ENCODE measurements at regions not wholly inside any gene's neighbourhood (a gene's known extent, or its start where the extent isn't known, plus 50 kb on each side); places are given as distances from the start of the nearest gene placed in this dataset.

DNA sequence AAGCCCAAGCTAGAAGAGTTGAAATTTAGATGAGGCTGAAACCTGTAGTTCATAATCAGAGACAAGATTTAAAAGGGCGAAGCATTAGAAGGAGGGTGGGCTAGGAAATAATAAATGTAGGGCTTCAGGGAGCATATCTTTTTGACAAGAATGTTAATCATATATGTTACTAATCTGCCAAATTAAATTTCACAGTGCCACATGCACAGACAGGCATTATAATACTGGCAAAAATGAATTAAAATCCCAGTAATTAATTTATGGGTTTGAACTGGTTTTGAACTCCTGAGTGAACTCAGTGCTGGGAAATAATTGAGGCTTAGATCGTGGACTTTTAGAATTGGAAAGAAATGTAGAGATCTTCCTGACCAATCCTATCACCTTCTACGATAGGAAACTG, 383.5 kb upstream of the IL12A start:
- no peak for DNase-seq (ENCODE audit: low spot score)
- intact Hi-C loops (cut with DNase I): no loop called here

DNA sequence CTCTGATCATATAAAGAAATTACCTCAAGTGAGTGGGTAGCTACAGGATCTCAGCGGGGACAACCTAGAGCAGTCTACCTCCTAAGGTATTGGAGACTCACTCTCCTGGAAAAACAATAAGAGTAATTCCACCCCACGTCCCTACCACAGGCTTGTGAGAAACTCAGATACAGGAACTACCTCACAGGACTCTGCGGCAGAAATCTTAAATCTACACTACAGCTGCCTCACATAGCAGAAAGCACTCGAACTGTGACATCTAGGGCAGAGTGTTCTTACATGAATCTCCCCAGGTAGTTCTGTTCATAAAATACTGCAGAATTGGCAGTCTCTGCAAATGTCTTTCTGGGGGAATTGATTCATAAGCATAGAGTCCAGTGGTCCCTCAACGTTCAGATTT, 382.9 kb upstream of the IL12A start:
- intact Hi-C loops (cut with DNase I): no loop called here
- DNase-seq (ENCODE audit: low spot score): no peak

DNA sequence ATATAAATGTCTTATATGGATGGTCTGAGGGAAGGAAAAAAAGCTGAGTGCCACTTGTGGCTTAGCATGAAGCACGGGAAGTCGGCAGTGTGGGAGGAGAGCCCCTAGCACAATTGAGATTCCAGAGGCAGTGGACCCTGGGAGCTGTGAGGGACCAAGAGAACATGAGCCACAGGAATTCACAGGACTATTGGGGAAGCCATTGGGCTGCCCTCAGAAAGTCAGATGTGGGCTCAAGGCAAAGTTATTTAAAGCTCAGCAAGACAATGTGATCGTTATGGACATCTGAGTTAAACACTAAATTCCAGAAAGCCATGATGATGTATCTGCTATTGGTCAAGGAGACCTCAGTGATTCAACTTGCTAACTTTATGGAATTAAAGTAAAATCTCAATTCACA, 380.8 kb upstream of the IL12A start:
- DNase-seq (ENCODE audit: low spot score): no peak
- intact Hi-C loops (cut with DNase I): no loop called here

DNA sequence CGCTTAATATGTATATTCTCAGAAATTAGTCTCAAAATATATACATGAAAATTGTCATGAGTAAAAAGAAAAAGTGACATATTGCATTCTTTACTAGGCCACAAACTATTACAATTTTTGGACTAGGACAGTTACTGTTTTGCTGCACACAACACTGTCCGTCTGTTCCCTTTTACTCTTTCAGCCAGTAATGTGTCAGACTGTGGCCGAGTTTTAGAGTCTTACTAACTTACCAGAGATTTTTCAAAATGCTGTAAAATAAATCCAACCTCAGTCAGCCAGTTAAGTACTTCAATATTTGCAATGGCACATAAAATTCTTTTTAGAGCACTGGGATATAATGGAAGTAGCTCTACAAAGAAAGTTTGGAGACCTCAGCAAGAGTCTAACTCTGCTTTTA, 380.3 kb upstream of the IL12A start:
- no peak for DNase-seq (ENCODE audit: low spot score)

DNA sequence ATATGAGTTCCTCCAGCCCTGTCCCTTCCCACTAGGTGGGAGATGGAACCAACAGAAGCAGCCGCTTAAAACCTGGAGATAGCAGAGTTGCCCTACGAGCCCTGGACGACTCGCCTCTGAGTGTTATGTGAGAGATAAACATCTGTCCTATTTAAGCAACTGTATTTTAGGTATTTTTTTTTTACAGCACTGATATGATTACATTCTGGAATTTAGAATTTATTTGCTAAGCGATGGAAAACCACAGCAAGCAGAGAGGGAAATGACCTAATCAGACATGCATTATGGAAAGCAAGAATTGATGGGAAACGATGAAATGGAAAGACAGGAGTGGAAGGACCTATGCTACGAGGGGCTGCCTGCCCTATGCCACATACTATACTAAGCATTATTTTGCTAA, 379.0 kb upstream of the IL12A start:
- no peak for DNase-seq (ENCODE audit: low spot score)
- intact Hi-C loops (cut with DNase I): loop anchor here (10.0 kb wide), 3 partner anchors 125 to 405 kb away; no protein-coding TSS in a partner anchor

More for the DNA sequence above, 380.3 kb upstream of the IL12A start:
- intact Hi-C loops (cut with DNase I): no loop called here

- DNase-seq (ENCODE audit: low spot score): no peak
- intact Hi-C loops (cut with DNase I): loop anchor here (10.0 kb wide), 3 partner anchors 118 to 398 kb away; no protein-coding TSS in a partner anchor
Measured at GRCh38 chr3:159616234-159616825, 372.3 kb upstream of the IL12A start.

- no peak for DNase-seq (ENCODE audit: low spot score)
- intact Hi-C loops (cut with DNase I): loop anchor here (10.0 kb wide), 3 partner anchors 115 to 395 kb away; no protein-coding TSS in a partner anchor
Measured at GRCh38 chr3:159619341-159619885, 369.2 kb upstream of the IL12A start.

DNA sequence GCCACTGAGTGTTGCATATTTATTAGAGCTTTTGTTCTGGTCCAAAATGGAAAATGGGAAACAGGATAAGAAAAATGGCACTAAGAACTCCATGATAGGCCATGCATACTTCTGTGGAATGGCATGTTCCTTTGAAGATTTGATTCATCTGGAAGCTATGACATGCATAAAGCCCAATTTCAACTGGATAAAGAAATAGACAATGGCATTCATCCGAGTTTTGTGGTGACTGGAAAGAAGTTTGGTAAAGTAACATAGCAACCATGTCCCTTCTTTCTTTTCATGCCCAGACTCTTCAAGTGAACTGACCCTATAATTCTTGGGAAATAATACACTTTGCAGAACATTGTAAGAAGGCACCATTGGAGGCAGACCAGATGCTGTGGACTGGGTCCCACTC, 368.4 kb upstream of the IL12A start:
- intact Hi-C loops (cut with DNase I): no loop called here
- no peak for DNase-seq (ENCODE audit: low spot score)

- intact Hi-C loops (cut with DNase I): no loop called here
- DNase-seq (ENCODE audit: low spot score): no peak
Measured at GRCh38 chr3:159620873-159621272, 367.8 kb upstream of the IL12A start.

- intact Hi-C loops (cut with DNase I): no loop called here
Measured at GRCh38 chr3:159624616-159625015, 364.0 kb upstream of the IL12A start.

GRCh38 chr3:159625594-159625993, 363.0 kb upstream of the IL12A start:
- intact Hi-C loops (cut with DNase I): no loop called here
- no peak for DNase-seq (ENCODE audit: low spot score)

More at GRCh38 chr3:159624616-159625015, 364.0 kb upstream of the IL12A start:
- no peak for DNase-seq (ENCODE audit: low spot score)

DNA sequence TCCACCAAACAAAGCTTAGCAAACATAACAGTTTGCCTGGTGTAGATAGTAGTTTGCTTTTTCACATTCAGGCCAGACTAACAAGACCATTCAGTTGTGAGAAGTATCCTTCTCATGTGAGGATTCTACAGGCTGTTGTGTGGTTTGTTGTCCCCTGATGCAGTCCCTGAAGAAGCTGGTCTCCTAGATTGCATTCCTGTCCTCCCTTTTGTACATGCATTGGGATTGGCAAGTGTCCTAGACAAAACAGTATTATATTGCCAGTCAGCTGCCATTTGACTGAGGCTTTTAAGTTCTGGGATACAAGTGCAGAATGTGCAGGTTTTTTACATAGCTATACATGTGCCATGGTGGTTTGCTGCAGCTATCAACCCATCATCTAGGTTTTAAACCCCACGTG, 362.0 kb upstream of the IL12A start:
- intact Hi-C loops (cut with DNase I): no loop called here
- DNase-seq (ENCODE audit: low spot score): no peak

GRCh38 chr3:159627229-159627628, 361.4 kb upstream of the IL12A start:
- intact Hi-C loops (cut with DNase I): no loop called here
- no peak for DNase-seq (ENCODE audit: low spot score)

- intact Hi-C loops (cut with DNase I): no loop called here
- no peak for DNase-seq (ENCODE audit: low spot score)
Measured at GRCh38 chr3:159627634-159628033, 361.0 kb upstream of the IL12A start.

DNA sequence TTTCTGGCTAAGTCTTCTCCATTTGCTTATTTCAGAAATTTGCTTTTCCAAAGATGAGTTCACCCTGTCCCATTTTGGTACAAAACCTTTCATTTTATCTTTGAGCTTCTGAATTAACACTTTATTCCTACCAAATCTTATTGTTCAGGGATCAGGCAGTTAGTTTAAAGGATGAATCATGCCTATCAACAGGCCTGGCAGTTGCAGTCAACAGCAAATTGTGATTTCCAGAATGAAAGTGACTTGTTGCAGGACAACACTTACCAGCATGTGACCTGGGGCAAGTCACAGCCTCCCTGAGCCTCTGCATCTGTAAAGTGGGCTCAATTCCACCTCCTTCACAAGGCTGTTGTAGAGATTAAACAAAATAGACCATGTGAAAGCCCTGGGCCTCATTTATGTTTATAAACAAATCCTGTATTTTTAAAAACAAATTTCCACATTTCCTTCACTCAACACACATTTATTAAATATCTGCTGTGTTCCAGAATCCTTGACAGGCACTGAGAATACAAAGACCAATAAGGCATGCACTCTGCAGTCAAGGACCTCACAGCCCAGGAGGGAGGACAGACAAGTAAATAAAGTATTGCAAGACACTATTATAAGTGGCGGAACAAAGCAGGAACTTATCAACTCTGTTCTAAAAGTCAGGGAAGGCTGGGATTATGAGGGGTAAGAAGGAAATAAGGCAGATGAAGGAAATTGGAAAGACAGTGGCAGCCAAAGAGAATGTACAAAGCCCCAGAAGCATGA, 359.1 kb upstream of the IL12A start:
- no peak for DNase-seq (ENCODE audit: low spot score)
- intact Hi-C loops (cut with DNase I): no loop called here

GRCh38 chr3:159631226-159631625, 357.4 kb upstream of the IL12A start:
- DNase-seq (ENCODE audit: low spot score): no peak
- intact Hi-C loops (cut with DNase I): no loop called here

DNA sequence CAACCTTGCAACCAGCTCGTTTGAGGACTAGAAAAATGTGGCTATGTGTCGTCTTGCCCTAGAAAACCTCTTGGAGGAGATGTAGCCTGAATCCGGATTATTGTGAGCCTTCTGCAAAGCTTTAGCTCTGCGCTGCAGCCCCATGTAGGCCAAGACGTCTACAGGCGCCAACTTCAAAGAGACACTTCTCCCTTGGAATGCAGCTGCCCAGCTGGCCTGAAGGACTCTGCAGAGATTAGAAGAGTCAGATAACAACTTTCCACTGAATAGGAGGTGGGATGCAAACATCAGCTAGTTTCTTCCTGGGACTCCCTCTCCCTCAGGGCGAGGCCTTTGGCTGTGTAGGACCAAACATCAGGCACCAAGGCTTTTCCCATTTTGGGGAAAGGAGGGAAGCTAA, 356.5 kb upstream of the IL12A start:
- no peak for DNase-seq (ENCODE audit: low spot score)
- intact Hi-C loops (cut with DNase I): no loop called here

DNA sequence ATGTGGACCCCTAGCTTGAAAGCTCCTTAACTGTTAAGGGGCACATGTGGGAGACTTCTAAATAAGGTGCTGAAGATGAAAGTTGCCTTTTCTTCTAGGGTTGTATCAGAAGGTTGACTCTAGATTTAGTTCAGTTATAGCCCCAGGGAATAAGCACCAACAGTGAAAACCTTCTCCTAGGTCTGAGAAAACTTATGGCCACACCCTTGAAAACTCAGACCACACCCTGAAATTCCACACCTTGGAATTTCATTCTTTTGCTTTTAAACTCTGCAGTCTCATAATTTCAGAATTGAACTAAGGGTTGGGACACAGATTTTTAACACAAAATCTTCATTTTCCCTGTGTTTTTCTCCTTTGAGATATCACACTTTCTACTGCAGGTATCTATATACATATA, 355.8 kb upstream of the IL12A start:
- intact Hi-C loops (cut with DNase I): no loop called here
- no peak for DNase-seq (ENCODE audit: low spot score)

DNA sequence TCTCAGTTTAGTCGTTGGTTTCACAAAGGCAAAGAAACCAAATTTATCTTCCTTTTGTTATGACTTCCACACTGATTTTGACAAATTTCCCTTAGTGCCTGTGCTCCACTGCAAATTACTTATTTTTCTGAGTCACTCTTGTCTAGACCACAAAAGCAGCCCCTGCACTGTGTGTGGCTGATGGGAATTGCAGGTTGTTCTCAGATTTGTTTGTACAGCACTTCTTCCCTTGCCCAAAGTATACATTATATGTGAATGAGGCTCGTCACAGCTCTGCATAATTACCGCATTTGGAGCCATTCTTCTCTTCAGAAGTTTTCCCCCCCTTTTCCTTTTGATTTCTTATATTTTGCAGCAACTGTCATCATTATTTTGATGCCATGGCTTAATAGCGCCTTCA, 354.2 kb upstream of the IL12A start:
- intact Hi-C loops (cut with DNase I): no loop called here
- no peak for DNase-seq (ENCODE audit: low spot score)

DNA sequence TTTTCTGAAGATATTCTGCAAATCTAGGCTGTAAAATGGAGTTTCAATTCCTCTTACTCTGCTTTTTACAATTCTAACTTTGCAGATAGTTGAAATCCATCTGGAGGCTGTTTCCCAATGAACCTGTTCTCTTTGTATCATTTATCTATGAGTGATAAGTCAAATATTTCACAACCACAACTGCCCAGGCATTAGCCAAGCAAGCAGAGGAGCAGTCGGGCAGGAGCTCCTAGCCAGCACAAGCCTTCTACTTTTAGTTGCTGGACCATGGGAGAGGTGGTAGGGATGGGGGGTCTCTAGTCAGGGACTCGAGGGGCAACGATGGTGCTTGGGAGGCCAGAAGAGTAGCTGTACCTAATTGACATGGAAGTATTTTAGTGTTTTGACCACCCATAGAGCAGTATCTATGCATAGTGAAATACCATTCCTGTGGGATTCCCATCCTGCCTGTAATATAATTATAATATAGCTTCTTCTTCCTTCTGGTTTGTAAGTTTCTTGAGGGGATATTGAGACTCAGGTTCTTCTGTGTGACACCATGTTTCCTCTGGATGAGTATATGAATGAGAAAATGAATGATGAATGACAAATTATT, 353.5 kb upstream of the IL12A start:
- DNase-seq (ENCODE audit: low spot score): no peak
- intact Hi-C loops (cut with DNase I): no loop called here
